Body of pancreas (tissue), 4 donors: ENCODE measurements at regions not wholly inside any gene's neighbourhood (a gene's known extent, or its start where the extent isn't known, plus 50 kb on each side); places are given as distances from the start of the nearest gene placed in this dataset.

Experiments used
- POLR2A ChIP-seq, 3 donors: fragments of 450-650 bp; IDR thresholded peaks; one replicate each; pipeline ENCODE4 v1.6.1; 2016; ENCODE audit warnings: antibody characterized with exemption in 3 of 3, mild to moderate bottlenecking in 2 of 3
- TF ChIP-seq, protein P1 (sequence below), 7 experiments: fragments of 450-650 bp in 4 of 7; fragments of 200-600 bp in 3 of 7; sonication (generic) in 3 of 7; IDR thresholded peaks; one replicate each; pipeline ENCODE4 v1.5.1; 2016 to 2019; ENCODE audit warnings: antibody characterized with exemption in 7 of 7

DNA sequence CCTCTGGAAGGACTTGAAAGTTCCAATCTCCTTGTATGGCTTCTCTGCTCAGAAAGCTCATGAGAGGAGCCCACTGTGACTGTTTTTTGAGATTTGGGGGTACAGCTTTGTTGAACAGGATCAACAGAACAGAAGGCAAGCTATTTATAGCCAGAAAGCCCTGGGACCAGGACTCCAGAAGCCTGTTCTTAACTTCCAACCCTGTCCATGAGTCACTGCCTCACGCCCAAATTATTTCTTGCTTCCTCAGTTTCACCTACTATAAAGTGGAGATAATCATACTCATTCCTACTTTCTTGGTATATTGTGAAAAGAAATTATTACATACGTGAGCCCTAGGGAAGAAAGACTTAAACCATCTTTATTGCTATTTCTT, 100.9 kb upstream of the MARCKS start:
- TF ChIP-seq POLR2A (IDR thresholded peaks at IDR 0.05), result no peak
- TF ChIP-seq, protein P1, sequence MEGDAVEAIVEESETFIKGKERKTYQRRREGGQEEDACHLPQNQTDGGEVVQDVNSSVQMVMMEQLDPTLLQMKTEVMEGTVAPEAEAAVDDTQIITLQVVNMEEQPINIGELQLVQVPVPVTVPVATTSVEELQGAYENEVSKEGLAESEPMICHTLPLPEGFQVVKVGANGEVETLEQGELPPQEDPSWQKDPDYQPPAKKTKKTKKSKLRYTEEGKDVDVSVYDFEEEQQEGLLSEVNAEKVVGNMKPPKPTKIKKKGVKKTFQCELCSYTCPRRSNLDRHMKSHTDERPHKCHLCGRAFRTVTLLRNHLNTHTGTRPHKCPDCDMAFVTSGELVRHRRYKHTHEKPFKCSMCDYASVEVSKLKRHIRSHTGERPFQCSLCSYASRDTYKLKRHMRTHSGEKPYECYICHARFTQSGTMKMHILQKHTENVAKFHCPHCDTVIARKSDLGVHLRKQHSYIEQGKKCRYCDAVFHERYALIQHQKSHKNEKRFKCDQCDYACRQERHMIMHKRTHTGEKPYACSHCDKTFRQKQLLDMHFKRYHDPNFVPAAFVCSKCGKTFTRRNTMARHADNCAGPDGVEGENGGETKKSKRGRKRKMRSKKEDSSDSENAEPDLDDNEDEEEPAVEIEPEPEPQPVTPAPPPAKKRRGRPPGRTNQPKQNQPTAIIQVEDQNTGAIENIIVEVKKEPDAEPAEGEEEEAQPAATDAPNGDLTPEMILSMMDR (IDR thresholded peaks at IDR 0.05), result no peak
